NCI-H2029 treated with DMSO at 0.1 percent for 48 hours (cell line): ENCODE measurements at regions not wholly inside any gene's neighbourhood (a gene's known extent, or its start where the extent isn't known, plus 50 kb on each side); places are given as distances from the start of the nearest gene placed in this dataset.
"Not testable (repeated sequence)": the region's sequence is repeated elsewhere in the genome, so short reads cannot be mapped to it uniquely, and the experiment has no call there.

ENCODE experiments used
- DNase-seq: peaks from one replicate; lab custom pipeline; 2025; lab: John Stamatoyannopoulos, UW

GRCh38 chr10:56298941-56299340 is 62.1 kb downstream of the ZWINT start:
- DNase-seq = no peak

GRCh38 chr10:56296618-56297017 is 64.4 kb downstream of the ZWINT start:
- no peak for DNase-seq

GRCh38 chr10:56288403-56288802 is 72.7 kb downstream of the ZWINT start:
- DNase-seq = no peak

- no peak for DNase-seq
Observed at GRCh38 chr10:56286096-56286495, 75.0 kb downstream of the ZWINT start.

- DNase-seq = no peak
Observed at GRCh38 chr10:56279270-56279669, 81.8 kb downstream of the ZWINT start.

GRCh38 chr10:56269181-56269580 is 91.9 kb downstream of the ZWINT start:
- DNase-seq = no peak

GRCh38 chr10:56266120-56266519 is 94.9 kb downstream of the ZWINT start:
- DNase-seq = no peak

- DNase-seq = no peak
Observed at GRCh38 chr10:56258991-56259390, 102.1 kb downstream of the ZWINT start.

- DNase-seq = no peak
Observed at GRCh38 chr10:56258378-56258777, 102.7 kb downstream of the ZWINT start.

- no peak for DNase-seq
Observed at GRCh38 chr10:56255298-56255697, 105.8 kb downstream of the ZWINT start.

- no peak for DNase-seq
Observed at GRCh38 chr10:56240471-56240870, 120.6 kb downstream of the ZWINT start.

GRCh38 chr10:56231436-56231835 is 129.6 kb downstream of the ZWINT start:
- no peak for DNase-seq

- no peak for DNase-seq
Observed at GRCh38 chr10:56222237-56222636, 138.8 kb downstream of the ZWINT start.

GRCh38 chr10:56212951-56213350 is 148.1 kb downstream of the ZWINT start:
- DNase-seq = no peak

- no peak for DNase-seq
Observed at GRCh38 chr10:56181607-56182006, 179.5 kb downstream of the ZWINT start.

GRCh38 chr10:56178210-56178609 is 182.8 kb downstream of the ZWINT start:
- no peak for DNase-seq

- DNase-seq = not testable (repeated sequence)
Observed at GRCh38 chr10:56155091-56155513, 206.0 kb downstream of the ZWINT start.

GRCh38 chr10:56146806-56147205 is 214.3 kb downstream of the ZWINT start:
- no peak for DNase-seq

GRCh38 chr10:56142092-56142728 is 218.8 kb downstream of the ZWINT start:
- no peak for DNase-seq

GRCh38 chr10:56139405-56139804 is 221.7 kb downstream of the ZWINT start:
- DNase-seq = no peak

GRCh38 chr10:56135828-56136227 is 225.2 kb downstream of the ZWINT start:
- DNase-seq = no peak

GRCh38 chr10:56123247-56123646 is 237.8 kb downstream of the ZWINT start:
- no peak for DNase-seq

- no peak for DNase-seq
Observed at GRCh38 chr10:56116684-56117083, 244.4 kb downstream of the ZWINT start.

GRCh38 chr10:56109454-56109853 is 251.6 kb downstream of the ZWINT start:
- no peak for DNase-seq
